ENCODE measurements at regions not wholly inside any gene's neighbourhood (a gene's known extent, or its start where the extent isn't known, plus 50 kb on each side); places are given as distances from the start of the nearest gene placed in this dataset.

GRCh38 chr14:29042551-29042950 lies 276.0 kb downstream of the FOXG1 start:
- DNase-seq, result no peak

GRCh38 chr14:29043737-29044136 lies 277.1 kb downstream of the FOXG1 start:
- DNase-seq, result no peak

- no peak for DNase-seq
These were observed 278.6 kb downstream of the FOXG1 start for GRCh38 chr14:29045237-29045636.

- no peak for DNase-seq
These were observed 287.5 kb downstream of the FOXG1 start for GRCh38 chr14:29054119-29054518.

GRCh38 chr14:29056041-29056566 lies 289.5 kb downstream of the FOXG1 start:
- no peak for DNase-seq

- DNase-seq, result no peak
These were observed 295.1 kb downstream of the FOXG1 start for GRCh38 chr14:29061702-29062101.

GRCh38 chr14:29062466-29062865 lies 295.9 kb downstream of the FOXG1 start:
- no peak for DNase-seq

- no peak for DNase-seq
These were observed 296.4 kb downstream of the FOXG1 start for GRCh38 chr14:29062976-29063375.

- DNase-seq, result no peak
These were observed 297.8 kb downstream of the FOXG1 start for GRCh38 chr14:29064305-29064900.

- no peak for DNase-seq
These were observed 302.6 kb downstream of the FOXG1 start for GRCh38 chr14:29069228-29069627.

- no peak for DNase-seq
These were observed 309.2 kb downstream of the FOXG1 start for GRCh38 chr14:29075761-29076160.

GRCh38 chr14:29077916-29078315 lies 311.3 kb downstream of the FOXG1 start:
- DNase-seq, result no peak

- DNase-seq, result no peak
These were observed 312.4 kb downstream of the FOXG1 start for GRCh38 chr14:29078810-29079522.

GRCh38 chr14:29085546-29085945 lies 319.0 kb downstream of the FOXG1 start:
- no peak for DNase-seq

- no peak for DNase-seq
These were observed 323.3 kb downstream of the FOXG1 start for GRCh38 chr14:29089849-29090248.

GRCh38 chr14:29092121-29092520 lies 325.5 kb downstream of the FOXG1 start:
- DNase-seq, result no peak

- DNase-seq, result no peak
These were observed 330.9 kb downstream of the FOXG1 start for GRCh38 chr14:29097476-29097875.

- DNase-seq, result no peak
These were observed 332.1 kb downstream of the FOXG1 start for GRCh38 chr14:29098656-29099055.

GRCh38 chr14:29102266-29102665 lies 335.7 kb downstream of the FOXG1 start:
- no peak for DNase-seq

GRCh38 chr14:29102996-29103395 lies 336.4 kb downstream of the FOXG1 start:
- no peak for DNase-seq

GRCh38 chr14:29108908-29109307 lies 342.3 kb downstream of the FOXG1 start:
- DNase-seq, result no peak

GRCh38 chr14:29109589-29109988 lies 343.0 kb downstream of the FOXG1 start:
- DNase-seq, result no peak

GRCh38 chr14:29111554-29111953 lies 345.0 kb downstream of the FOXG1 start:
- DNase-seq, result no peak

- DNase-seq, result no peak
These were observed 356.4 kb downstream of the FOXG1 start for GRCh38 chr14:29123017-29123416.

GRCh38 chr14:29126361-29126760 lies 359.8 kb downstream of the FOXG1 start:
- DNase-seq, result no peak

All from stimulated activated CD8-positive, alpha-beta memory T cell treated with anti-CD3 and anti-CD28 coated beads, Interleukin-4, amount 100 ng/mL, for 48 hours (primary cell).